Lung (tissue), 11 donors: ENCODE measurements at regions not wholly inside any gene's neighbourhood (a gene's known extent, or its start where the extent isn't known, plus 50 kb on each side); places are given as distances from the start of the nearest gene placed in this dataset.
A peak's percentile ranks its signal among the peaks of the same experiment; 100 is the strongest.
"Not testable (repeated sequence)": the region's sequence is repeated elsewhere in the genome, so short reads cannot be mapped to it uniquely, and the experiment has no call there.

Experiments
- ATAC-seq: fragments of 200-7000 bp; cut with Tn5 transposase; one replicate; pipeline ENCODE4 v1.9.1; 2020; ENCODE audit warnings: moderate number of reproducible peaks; ENCODE audit not compliant: insufficient read depth, low FRiP score
- DNase-seq, 3 donors: peaks; one replicate each; pipeline ENCODE4 v3.0.0-alpha.2; 2013 to 2017
- H3K27ac ChIP-seq, 2 donors: one replicate each; pipeline ENCODE4 v1.5.1; 2013; ENCODE audit warnings: mild to moderate bottlenecking in 2 of 2, moderate library complexity in 2 of 2, control low read depth in 1 of 2, inconsistent platforms in 1 of 2, low read depth in 1 of 2, low read length in 1 of 2
- H3K27me3 ChIP-seq, 3 donors: one replicate each; pipeline ENCODE4 v1.5.1; 2013; ENCODE audit warnings: low read length in 2 of 3; ENCODE audit not compliant: control insufficient read depth in 3 of 3, insufficient read depth in 3 of 3
- H3K36me3 ChIP-seq, 4 donors: one replicate each; pipeline ENCODE4 v1.5.1; 2013; ENCODE audit warnings: low read length in 4 of 4, mild to moderate bottlenecking in 1 of 4, moderate library complexity in 1 of 4; ENCODE audit not compliant: control insufficient read depth in 4 of 4, insufficient read depth in 4 of 4
- H3K4me1 ChIP-seq, 5 donors: one replicate each; pipeline ENCODE4 v1.5.1; 2013; ENCODE audit warnings: low read length in 5 of 5, mild to moderate bottlenecking in 2 of 5, moderate library complexity in 1 of 5; ENCODE audit not compliant: control insufficient read depth in 5 of 5, insufficient read depth in 5 of 5
- H3K4me3 ChIP-seq: one replicate; pipeline ENCODE4 v1.5.1; 2013; ENCODE audit warnings: mild to moderate bottlenecking, control low read depth, moderate library complexity
- H3K9ac ChIP-seq, 2 donors: one replicate each; pipeline ENCODE4 v1.5.1; 2013; ENCODE audit warnings: low read length in 2 of 2, control low read depth in 1 of 2; ENCODE audit not compliant: insufficient read depth in 1 of 2
- H3K9me3 ChIP-seq, 4 donors: one replicate each; pipeline ENCODE4 v1.5.1; 2013; ENCODE audit warnings: low read length in 3 of 4, mild to moderate bottlenecking in 1 of 4, moderate library complexity in 1 of 4; ENCODE audit not compliant: control insufficient read depth in 4 of 4, insufficient read depth in 3 of 4
- CTCF ChIP-seq: IDR thresholded peaks from 2 replicates; pipeline ENCODE4 v1.5.1; 2012; ENCODE audit warnings: mild to moderate bottlenecking; ENCODE audit errors: control extremely low read depth, extremely low read depth
- WGBS, 2 donors: extraction: QIAGEN DNeasy Blood & Tissue Kit; methylation state at CpG; one replicate each; pipeline ENCODE4 v1.1.7; 2013; 5-methylcytosine and 5-hydroxymethylcytosine counted together
- donor health status: control.
- donor health status: control.
- donor health status: Bipolar disorder and iron deficiency.
- donor health status: healthy.
- donor health status: DM: yes; HTN: yes; CAD: no.

GRCh38 chr2:11079136-11079824 is 76.0 kb upstream of the SLC66A3 start:
- Histone ChIP-seq H3K9ac (no peak overlapping the region), H3K4me1 (peaks cover 0 to 2% (median 0%) of the 10 kb centered on the region in 5 donors), H3K27ac (no peak overlapping the region), H3K4me3 (no peak overlapping the region), H3K27me3 (no peaks in the 10 kb centered on the region), H3K9me3 (peaks cover 0 to 2% (median 0%) of the 10 kb centered on the region in 4 donors), H3K36me3 (no peaks in the 10 kb centered on the region)
- no peak for TF ChIP-seq CTCF
- 66 to 67% methylated on average over 8 of the region's 8 CpGs for WGBS, 2 donors
- peak in 2 of 3 donors; percentile 20 to 39 for DNase-seq
- no peak for ATAC-seq

- H3K27me3 ChIP-seq: no peaks in the 10 kb centered on the region
- no peak overlapping the region for H3K9ac ChIP-seq
- no peaks in the 10 kb centered on the region for H3K9me3 ChIP-seq
- no peaks in the 10 kb centered on the region for H3K36me3 ChIP-seq
- no peak overlapping the region for H3K27ac ChIP-seq
- H3K4me3 ChIP-seq: no peak overlapping the region
- ATAC-seq (no peak), DNase-seq (no peak)
- no peak for TF ChIP-seq CTCF
- H3K4me1 ChIP-seq: no peaks in the 10 kb centered on the region
- 89% methylated on average over 20 of the region's 20 CpGs for WGBS, 2 donors
Measured at GRCh38 chr2:11080253-11081115, 74.8 kb upstream of the SLC66A3 start.

- no peaks in the 10 kb centered on the region for H3K4me1 ChIP-seq
- ATAC-seq (no peak), DNase-seq (no peak)
- no peak overlapping the region for H3K4me3 ChIP-seq
- no peaks in the 10 kb centered on the region for H3K9me3 ChIP-seq
- no peaks in the 10 kb centered on the region for H3K27me3 ChIP-seq
- no peak overlapping the region for H3K9ac ChIP-seq
- WGBS, 2 donors: 91 to 96% methylated on average over 6 of the region's 6 CpGs
- no peak for TF ChIP-seq CTCF
- H3K36me3 ChIP-seq: no peaks in the 10 kb centered on the region
- H3K27ac ChIP-seq: no peak overlapping the region
Measured at GRCh38 chr2:11082880-11083279, 72.4 kb upstream of the SLC66A3 start.

- DNase-seq, ATAC-seq: not testable (repeated sequence)
Measured at GRCh38 chr2:11088821-11089220, 66.4 kb upstream of the SLC66A3 start.

More at GRCh38 chr2:11088821-11089220, 66.4 kb upstream of the SLC66A3 start:
- H3K27me3 ChIP-seq, H3K9ac ChIP-seq, H3K4me3 ChIP-seq, H3K36me3 ChIP-seq, H3K27ac ChIP-seq, H3K9me3 ChIP-seq, H3K4me1 ChIP-seq: not testable (repeated sequence)
- WGBS, 2 donors: 92 to 96% methylated on average over 17 of the region's 17 CpGs
